Muscle layer of duodenum (tissue), 2 donors: ENCODE measurements at regions not wholly inside any gene's neighbourhood (a gene's known extent, or its start where the extent isn't known, plus 50 kb on each side); places are given as distances from the start of the nearest gene placed in this dataset.
"Not testable (repeated sequence)": the region's sequence is repeated elsewhere in the genome, so short reads cannot be mapped to it uniquely, and the experiment has no call there.

Experiments used
- H3K27ac ChIP-seq: one replicate; pipeline ENCODE4 v1.7.0; 2013; ENCODE audit warnings: mild to moderate bottlenecking, low read length
- H3K27me3 ChIP-seq: one replicate; pipeline ENCODE4 v1.7.0; 2013; ENCODE audit warnings: low read depth, mild to moderate bottlenecking, control low read depth, low read length
- H3K36me3 ChIP-seq, 2 donors: one replicate each; pipeline ENCODE4 v1.7.0; 2013; ENCODE audit warnings: low read length in 2 of 2, control low read depth in 1 of 2, mild to moderate bottlenecking in 1 of 2; ENCODE audit not compliant: insufficient read depth in 2 of 2, control insufficient read depth in 1 of 2
- H3K4me1 ChIP-seq, 2 donors: one replicate each; pipeline ENCODE4 v1.7.0; 2013; ENCODE audit warnings: low read length in 2 of 2, mild to moderate bottlenecking in 2 of 2, control low read depth in 1 of 2, moderate library complexity in 1 of 2; ENCODE audit not compliant: insufficient read depth in 2 of 2, control insufficient read depth in 1 of 2
- H3K4me3 ChIP-seq, 2 donors: one replicate each; pipeline ENCODE4 v1.7.0; 2013; ENCODE audit warnings: low read length in 2 of 2, low read depth in 1 of 2, mild to moderate bottlenecking in 1 of 2
- H3K9me3 ChIP-seq, 2 donors: one replicate each; pipeline ENCODE4 v1.7.0; 2013; ENCODE audit warnings: low read length in 2 of 2, control low read depth in 1 of 2, mild to moderate bottlenecking in 1 of 2; ENCODE audit not compliant: control insufficient read depth in 1 of 2
- donor health status: healthy.

- H3K9me3 ChIP-seq: no peaks in the 10 kb centered on the region
- H3K4me1 ChIP-seq: no peaks in the 10 kb centered on the region
- no peak overlapping the region for H3K27ac ChIP-seq
- no peaks in the 10 kb centered on the region for H3K36me3 ChIP-seq
- no peaks in the 10 kb centered on the region for H3K27me3 ChIP-seq
- no peak overlapping the region for H3K4me3 ChIP-seq
Observed at GRCh38 chr9:7578951-7579350, 220.6 kb downstream of the DMAC1 start.

GRCh38 chr9:7570107-7570720, 229.4 kb downstream of the DMAC1 start:
- H3K27me3 ChIP-seq: no peaks in the 10 kb centered on the region
- H3K4me3 ChIP-seq: no peak overlapping the region

GRCh38 chr9:7567687-7568086, 231.9 kb downstream of the DMAC1 start:
- no peak overlapping the region for H3K4me3 ChIP-seq
- no peaks in the 10 kb centered on the region for H3K9me3 ChIP-seq

More at GRCh38 chr9:7570107-7570720, 229.4 kb downstream of the DMAC1 start:
- Histone ChIP-seq H3K9me3 (no peaks in the 10 kb centered on the region), H3K27ac (no peak overlapping the region), H3K4me1 (no peaks in the 10 kb centered on the region), H3K36me3 (no peaks in the 10 kb centered on the region)

GRCh38 chr9:7561527-7562080, 238.0 kb downstream of the DMAC1 start:
- Histone ChIP-seq H3K4me1 (peaks cover 0 to 4% of the 10 kb centered on the region in 2 donors), H3K4me3 (no peak overlapping the region), H3K36me3 (no peaks in the 10 kb centered on the region), H3K27ac (no peak overlapping the region), H3K27me3 (no peaks in the 10 kb centered on the region), H3K9me3 (no peaks in the 10 kb centered on the region)

More at GRCh38 chr9:7567687-7568086, 231.9 kb downstream of the DMAC1 start:
- Histone ChIP-seq H3K27ac (no peak overlapping the region), H3K36me3 (no peaks in the 10 kb centered on the region), H3K27me3 (no peaks in the 10 kb centered on the region), H3K4me1 (no peaks in the 10 kb centered on the region)

- Histone ChIP-seq H3K4me3 (no peak overlapping the region), H3K4me1 (peaks cover 0 to 4% of the 10 kb centered on the region in 2 donors), H3K36me3 (no peaks in the 10 kb centered on the region), H3K9me3 (no peaks in the 10 kb centered on the region), H3K27me3 (no peaks in the 10 kb centered on the region), H3K27ac (no peak overlapping the region)
Observed at GRCh38 chr9:7560669-7561305, 238.8 kb downstream of the DMAC1 start.

GRCh38 chr9:7554699-7555098, 244.9 kb downstream of the DMAC1 start:
- Histone ChIP-seq H3K4me3 (no peak overlapping the region), H3K9me3 (no peaks in the 10 kb centered on the region), H3K4me1 (no peaks in the 10 kb centered on the region), H3K27ac (no peak overlapping the region), H3K36me3 (no peaks in the 10 kb centered on the region), H3K27me3 (no peaks in the 10 kb centered on the region)

- H3K27me3 ChIP-seq, H3K36me3 ChIP-seq, H3K4me1 ChIP-seq, H3K27ac ChIP-seq, H3K4me3 ChIP-seq, H3K9me3 ChIP-seq: not testable (repeated sequence)
Observed at GRCh38 chr9:7552706-7553105, 246.9 kb downstream of the DMAC1 start.

- H3K4me3 ChIP-seq: no peak overlapping the region
- no peaks in the 10 kb centered on the region for H3K4me1 ChIP-seq
- H3K9me3 ChIP-seq: no peaks in the 10 kb centered on the region
- H3K27ac ChIP-seq: no peak overlapping the region
- H3K27me3 ChIP-seq: no peaks in the 10 kb centered on the region
- no peaks in the 10 kb centered on the region for H3K36me3 ChIP-seq
Observed at GRCh38 chr9:7549249-7549648, 250.3 kb downstream of the DMAC1 start.

GRCh38 chr9:7546261-7546660, 253.3 kb downstream of the DMAC1 start:
- no peaks in the 10 kb centered on the region for H3K9me3 ChIP-seq

GRCh38 chr9:7545371-7546165, 254.0 kb downstream of the DMAC1 start:
- H3K27ac ChIP-seq: no peak overlapping the region
- H3K4me1 ChIP-seq: no peaks in the 10 kb centered on the region
- H3K27me3 ChIP-seq: no peaks in the 10 kb centered on the region
- no peaks in the 10 kb centered on the region for H3K9me3 ChIP-seq
- H3K4me3 ChIP-seq: no peak overlapping the region
- H3K36me3 ChIP-seq: no peaks in the 10 kb centered on the region

More at GRCh38 chr9:7546261-7546660, 253.3 kb downstream of the DMAC1 start:
- Histone ChIP-seq H3K27ac (no peak overlapping the region), H3K4me1 (no peaks in the 10 kb centered on the region), H3K27me3 (no peaks in the 10 kb centered on the region), H3K4me3 (no peak overlapping the region), H3K36me3 (no peaks in the 10 kb centered on the region)

- Histone ChIP-seq H3K36me3 (no peaks in the 10 kb centered on the region), H3K4me3 (no peak overlapping the region), H3K9me3 (no peaks in the 10 kb centered on the region), H3K27me3 (no peaks in the 10 kb centered on the region), H3K4me1 (no peaks in the 10 kb centered on the region), H3K27ac (no peak overlapping the region)
Observed at GRCh38 chr9:7542693-7543092, 256.9 kb downstream of the DMAC1 start.
